H1 (cell line): ENCODE measurements at regions not wholly inside any gene's neighbourhood (a gene's known extent, or its start where the extent isn't known, plus 50 kb on each side); places are given as distances from the start of the nearest gene placed in this dataset.
"Not testable (repeated sequence)": the region's sequence is repeated elsewhere in the genome, so short reads cannot be mapped to it uniquely, and the experiment has no call there.

Experiments used
- CHD2 ChIP-seq: IDR thresholded peaks from 2 replicates; pipeline ENCODE4 v1.6.1; 2012; ENCODE audit warnings: low read length, improper control_type of control experiment
- CTCF ChIP-seq, 3 experiments: IDR thresholded peaks; 1 replicate in 2 of 3; 2 replicates in 1 of 3; pipeline versions ENCODE4 v1.5.1 to v1.6.1; 2011; ENCODE audit warnings: low read length in 3 of 3, mild to moderate bottlenecking in 3 of 3, inconsistent platforms in 2 of 3, low read depth in 1 of 3, moderate library complexity in 1 of 3; ENCODE audit not compliant: insufficient read depth in 1 of 3; ENCODE audit errors: control extremely low read depth in 1 of 3
- EGR1 ChIP-seq: IDR thresholded peaks from 2 replicates; pipeline ENCODE4 v1.6.1; 2011; ENCODE audit warnings: low read depth, low read length, borderline replicate concordance
- EP300 ChIP-seq, 2 experiments: IDR thresholded peaks; 1 replicate in 1 of 2; 2 replicates in 1 of 2; pipeline ENCODE4 v1.6.1; 2011 to 2012; ENCODE audit warnings: low read depth in 2 of 2, low read length in 2 of 2, mild to moderate bottlenecking in 2 of 2, borderline replicate concordance in 1 of 2, inconsistent platforms in 1 of 2, moderate library complexity in 1 of 2
- EZH2 ChIP-seq: fragments of 200-600 bp; sonication (generic); IDR thresholded peaks from 2 replicates; pipeline ENCODE4 v1.7.1; 2012; ENCODE audit warnings: low read depth, mild to moderate bottlenecking, moderate library complexity, low read length, inconsistent platforms; ENCODE audit not compliant: severe bottlenecking
- GABPA ChIP-seq: IDR thresholded peaks from 2 replicates; pipeline ENCODE4 v1.6.1; 2011; ENCODE audit warnings: mild to moderate bottlenecking, low read length, moderate library complexity, borderline replicate concordance; ENCODE audit not compliant: insufficient read depth
- JUND ChIP-seq: IDR thresholded peaks from 2 replicates; pipeline ENCODE4 v1.6.1; 2011; ENCODE audit warnings: mild to moderate bottlenecking, improper control_type of control experiment, low read length
- KDM1A ChIP-seq: fragments of 200-600, 300-600 bp; sonication (generic); IDR thresholded peaks from 2 replicates; pipeline ENCODE4 v1.7.1; 2016; ENCODE audit warnings: mild to moderate bottlenecking, low read length, borderline replicate concordance
- SP1 ChIP-seq: IDR thresholded peaks from 2 replicates; pipeline ENCODE4 v1.6.1; 2011; ENCODE audit warnings: low read depth, low read length

GRCh38 chr15:75116143-75116542, 85.5 kb upstream of the C15orf39 start:
- TF ChIP-seq JUND; CTCF (IDR thresholded peaks at IDR 0.05; ENCODE audit: control extremely low read depth in 1 of 3, insufficient read depth in 1 of 3, low read depth in 1 of 3, low read length in 3 of 3); SP1; GABPA; EGR1; EZH2; KDM1A; EP300 (IDR thresholded peaks at IDR 0.05; ENCODE audit: borderline replicate concordance in 1 of 2, low read depth in 2 of 2, low read length in 2 of 2); CHD2: not testable (repeated sequence)
